Gastroesophageal sphincter (tissue), 3 donors: ENCODE measurements at regions not wholly inside any gene's neighbourhood (a gene's known extent, or its start where the extent isn't known, plus 50 kb on each side); places are given as distances from the start of the nearest gene placed in this dataset.

ENCODE experiments used
- CTCF ChIP-seq, 4 experiments: fragments of 200-600 bp in 2 of 4; fragments of 450-650 bp in 2 of 4; sonication (generic) in 1 of 4; IDR thresholded peaks; one replicate each; pipeline ENCODE4 v1.5.1; 2017 to 2019; ENCODE audit warnings: antibody characterized with exemption in 4 of 4, mild to moderate bottlenecking in 2 of 4, moderate library complexity in 2 of 4
- POLR2AphosphoS5 ChIP-seq: sonication (generic); formaldehyde crosslinking; IDR thresholded peaks from one replicate; pipeline ENCODE4 v1.6.1; 2017; ENCODE audit warnings: antibody characterized with exemption

- TF ChIP-seq CTCF (IDR thresholded peaks at IDR 0.05) (no peak), POLR2AphosphoS5 (no peak)
Measured at GRCh38 chr20:56914532-56914931, 285.4 kb downstream of the TFAP2C start.
